Stimulated activated CD8-positive, alpha-beta memory T cell treated with anti-CD3 and anti-CD28 coated beads, Interleukin-7, amount 100 ng/mL, for 48 hours (primary cell): ENCODE measurements at regions not wholly inside any gene's neighbourhood (a gene's known extent, or its start where the extent isn't known, plus 50 kb on each side); places are given as distances from the start of the nearest gene placed in this dataset.
A peak's percentile ranks its signal among the peaks of the same experiment; 100 is the strongest.

Source experiments
- DNase-seq, 2 donors: peaks; one replicate each; pipeline ENCODE4 v3.0.0-alpha.2; 2020; ENCODE audit warnings: low read depth in 1 of 2; ENCODE audit errors: extremely low read depth in 1 of 2

GRCh38 chr2:106572541-106573450 is 85.6 kb downstream of the CD8B2 start:
- no peak for DNase-seq

- DNase-seq, result no peak
These were observed 86.6 kb downstream of the CD8B2 start for GRCh38 chr2:106573773-106574172.

- DNase-seq, result no peak
These were observed 88.8 kb downstream of the CD8B2 start for GRCh38 chr2:106575955-106576354.

- no peak for DNase-seq
These were observed 90.1 kb downstream of the CD8B2 start for GRCh38 chr2:106577255-106577651.

- DNase-seq, result no peak
These were observed 92.6 kb downstream of the CD8B2 start for GRCh38 chr2:106579750-106580197.

- no peak for DNase-seq
These were observed 93.1 kb downstream of the CD8B2 start for GRCh38 chr2:106580241-106580640.

- no peak for DNase-seq
These were observed 94.2 kb downstream of the CD8B2 start for GRCh38 chr2:106581328-106581727.

GRCh38 chr2:106581755-106582147 is 94.6 kb downstream of the CD8B2 start:
- no peak for DNase-seq

GRCh38 chr2:106582148-106583143 is 95.3 kb downstream of the CD8B2 start:
- peak in 1 of 2 donors; percentile 29 for DNase-seq

- DNase-seq, result no peak
These were observed 97.3 kb downstream of the CD8B2 start for GRCh38 chr2:106584304-106584954.

GRCh38 chr2:106596844-106597243 is 109.7 kb downstream of the CD8B2 start:
- no peak for DNase-seq

GRCh38 chr2:106599540-106599939 is 112.4 kb downstream of the CD8B2 start:
- DNase-seq, result no peak

- DNase-seq, result no peak
These were observed 114.9 kb downstream of the CD8B2 start for GRCh38 chr2:106602042-106602441.

GRCh38 chr2:106606652-106607051 is 119.5 kb downstream of the CD8B2 start:
- DNase-seq, result no peak

- no peak for DNase-seq
These were observed 120.2 kb downstream of the CD8B2 start for GRCh38 chr2:106607371-106607770.

GRCh38 chr2:106609780-106610179 is 122.6 kb downstream of the CD8B2 start:
- DNase-seq, result no peak

- no peak for DNase-seq
These were observed 127.5 kb downstream of the CD8B2 start for GRCh38 chr2:106614511-106615291.

GRCh38 chr2:106618614-106619013 is 131.4 kb downstream of the CD8B2 start:
- DNase-seq, result no peak

- DNase-seq, result no peak
These were observed 136.3 kb downstream of the CD8B2 start for GRCh38 chr2:106623456-106623855.

GRCh38 chr2:106624787-106625380 is 137.7 kb downstream of the CD8B2 start:
- DNase-seq, result no peak
